A673 (cell line): ENCODE measurements at regions not wholly inside any gene's neighbourhood (a gene's known extent, or its start where the extent isn't known, plus 50 kb on each side); places are given as distances from the start of the nearest gene placed in this dataset.

ENCODE experiments used
- BruUV-seq: library from RNA; stranded (reverse); fragments of 400-500 nt; replicated peaks from 2 replicates; lab custom pipeline; 2021; lab: Mats Ljungman, UMichigan
- CTCF ChIA-PET: fragments of 300-600 bp; sonication (Branson Sonifier 250); formaldehyde crosslinking; loops from one replicate; lab custom pipeline; 2022; ENCODE audit warnings: antibody characterized with exemption; lab: Charles Lee
- POLR2A ChIA-PET: fragments of 300-600 bp; sonication (Branson Sonifier 250); formaldehyde crosslinking; loops from one replicate; lab custom pipeline; 2022; ENCODE audit warnings: antibody characterized with exemption; ENCODE audit not compliant: low non-redundant PET; lab: Charles Lee
- DNase-seq: peaks from one replicate; pipeline ENCODE4 v3.0.0-alpha.2; 2015; ENCODE audit warnings: low spot score
- H3K27ac ChIP-seq: fragments of 200-600 bp; sonication (generic); 2 replicates; pipeline ENCODE4 v1.5.1; 2016; ENCODE audit warnings: mixed run types, low read depth, mild to moderate bottlenecking, mixed read lengths, antibody characterized with exemption, low read length; ENCODE audit not compliant: poor library complexity, severe bottlenecking
- H3K27me3 ChIP-seq: fragments of 200-600 bp; sonication (generic); replicated peaks from 2 replicates; pipeline ENCODE4 v1.6.1; 2017; ENCODE audit warnings: mixed run types, low read depth, mild to moderate bottlenecking, mixed read lengths, antibody characterized with exemption, low read length; ENCODE audit not compliant: insufficient read depth, poor library complexity
- H3K36me3 ChIP-seq: fragments of 200-600 bp; sonication (generic); 2 replicates; pipeline ENCODE4 v1.6.1; 2016; ENCODE audit warnings: mixed run types, mild to moderate bottlenecking, mixed read lengths, antibody characterized with exemption, low read length; ENCODE audit not compliant: insufficient read depth, poor library complexity, severe bottlenecking
- H3K4me1 ChIP-seq: fragments of 200-600 bp; sonication (generic); 2 replicates; pipeline ENCODE4 v1.6.1; 2017; ENCODE audit warnings: mixed run types, mild to moderate bottlenecking, mixed read lengths, antibody characterized with exemption, low read length; ENCODE audit not compliant: insufficient read depth, poor library complexity, severe bottlenecking
- H3K4me3 ChIP-seq: fragments of 200-600 bp; sonication (generic); 2 replicates; pipeline ENCODE4 v1.5.1; 2016; ENCODE audit warnings: low read depth, mixed run types, mild to moderate bottlenecking, mixed read lengths, low read length; ENCODE audit not compliant: poor library complexity, severe bottlenecking
- H3K9me3 ChIP-seq: fragments of 200-600 bp; sonication (generic); 2 replicates; pipeline ENCODE4 v1.6.1; 2016; ENCODE audit warnings: mixed run types, low read depth, mild to moderate bottlenecking, mixed read lengths, antibody characterized with exemption, low read length; ENCODE audit not compliant: poor library complexity, severe bottlenecking
- CTCF ChIP-seq: fragments of 300-800, 200-600 bp; sonication (generic); conservative IDR thresholded peaks from 2 replicates; pipeline ENCODE4 v1.5.1; 2017; ENCODE audit warnings: low read depth, mild to moderate bottlenecking, antibody characterized with exemption, low read length, moderate library complexity, mixed read lengths
- EZH2 ChIP-seq: fragments of 200-600 bp; sonication (generic); IDR thresholded peaks from 2 replicates; pipeline ENCODE4 v1.6.1; 2017; ENCODE audit warnings: borderline replicate concordance, low read depth, mild to moderate bottlenecking, mixed read lengths, antibody characterized with exemption, low read length; ENCODE audit not compliant: poor library complexity, severe bottlenecking
- intact Hi-C: fragments of 100-400 bp; cut with micrococcal nuclease; formaldehyde crosslinking; loops from one replicate; pipeline ENCODE4 v1.10.0; 2022; ENCODE audit not compliant: unreplicated experiment

DNA sequence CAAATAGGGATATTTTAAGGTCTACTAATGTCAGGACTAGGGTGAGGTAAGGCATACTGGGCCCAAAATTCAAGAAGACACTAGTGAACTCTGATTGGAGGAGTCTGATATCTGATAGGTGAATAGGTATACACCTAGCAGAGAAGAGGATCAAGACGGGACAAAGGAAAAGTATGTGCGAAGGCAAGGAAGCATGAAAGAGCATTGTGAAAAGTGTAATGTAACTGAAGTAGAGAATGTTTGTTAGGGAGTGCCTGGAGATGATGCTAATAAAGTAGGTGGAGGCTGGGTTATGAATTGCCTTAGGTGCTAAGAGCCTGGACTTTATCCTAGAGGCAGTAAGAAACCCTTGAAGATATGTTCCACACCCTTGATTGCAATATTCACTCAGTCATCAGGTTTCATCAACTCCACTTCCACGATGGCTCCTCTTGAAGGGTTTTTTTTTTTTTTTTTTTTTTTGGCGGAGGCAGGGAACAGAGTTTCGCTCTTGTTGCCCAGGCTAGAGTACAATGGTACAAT, 49.9 kb upstream of the XIAP start:
- CTCF ChIA-PET = interaction anchor here (0.6 kb wide), 1 partner anchor 32 kb away, joined by 8 read pairs; no protein-coding TSS in a partner anchor
- H3K4me3 ChIP-seq = no peak overlapping the region
- intact Hi-C loops = no loop called here
- POLR2A ChIA-PET = no interaction called here
- no TSS peak for BruUV-seq
- no peaks in the 10 kb centered on the region for H3K36me3 ChIP-seq
- TF ChIP-seq CTCF = no peak
- TF ChIP-seq EZH2 = no peak
- H3K27me3 ChIP-seq = no peaks in the 10 kb centered on the region
- DNase-seq = no peak
- no peak overlapping the region for H3K27ac ChIP-seq
- H3K4me1 ChIP-seq = no peaks in the 10 kb centered on the region
- H3K9me3 ChIP-seq = no peaks in the 10 kb centered on the region
